NCI-H128 (cell line): ENCODE measurements at regions not wholly inside any gene's neighbourhood (a gene's known extent, or its start where the extent isn't known, plus 50 kb on each side); places are given as distances from the start of the nearest gene placed in this dataset.
"Not testable (repeated sequence)": the region's sequence is repeated elsewhere in the genome, so short reads cannot be mapped to it uniquely, and the experiment has no call there.

Experiments used
- DNase-seq: peaks from one replicate; lab custom pipeline; 2025; ENCODE audit not compliant: unreplicated experiment; lab: John Stamatoyannopoulos, UW

DNA sequence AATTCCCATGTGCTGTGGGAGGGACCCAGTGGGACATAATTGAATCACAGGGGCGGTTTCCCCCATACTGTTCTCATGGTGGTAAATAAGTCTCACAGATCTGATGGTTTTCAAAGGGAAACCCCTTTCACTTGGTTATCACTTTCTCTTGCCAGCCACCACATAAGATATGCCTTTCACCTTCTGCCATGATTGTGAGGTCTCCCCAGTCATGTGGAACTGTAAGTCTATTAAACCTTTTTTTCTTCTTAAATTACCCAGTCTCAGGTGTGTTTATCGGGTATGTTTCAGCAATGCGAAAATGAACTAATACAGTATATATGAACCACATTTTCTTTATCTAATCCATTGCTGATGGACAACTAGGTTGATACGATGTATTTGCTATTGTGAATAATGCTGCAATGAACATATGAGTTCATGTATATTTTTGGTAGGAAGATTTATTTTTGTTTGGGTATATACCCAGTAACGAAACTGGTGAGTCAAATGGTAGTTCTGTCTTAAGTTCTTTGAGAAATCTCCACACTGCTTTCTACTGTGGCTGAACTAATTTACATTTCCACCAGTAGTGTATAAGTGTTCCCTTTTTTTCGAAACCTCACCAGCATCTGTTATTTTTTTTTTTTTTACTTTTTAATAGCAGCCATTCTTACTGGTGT, 70.0 kb upstream of the HGF start:
- no peak for DNase-seq

DNA sequence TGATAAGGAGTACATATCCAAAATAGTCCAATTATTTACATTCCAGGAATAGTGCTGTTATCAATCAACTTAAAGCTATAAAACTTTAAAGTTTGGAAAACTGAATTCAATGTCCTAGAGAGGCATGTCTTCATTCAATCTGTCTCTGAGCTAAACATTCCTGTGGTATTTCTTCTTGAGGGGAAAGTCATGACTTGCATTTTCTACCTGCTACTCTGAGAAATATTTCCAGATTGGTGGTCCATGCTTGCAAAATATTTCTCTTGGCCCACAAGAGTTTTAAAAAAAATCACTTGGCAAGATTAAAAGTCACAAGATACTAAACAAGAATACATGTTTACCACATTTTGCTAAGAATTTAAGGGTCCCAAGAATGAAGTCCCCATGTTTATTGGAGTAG, 63.6 kb upstream of the HGF start:
- no peak for DNase-seq

- DNase-seq = no peak
Measured at GRCh38 chr7:81831883-81832282, 62.0 kb upstream of the HGF start.

- DNase-seq = not testable (repeated sequence)
Measured at GRCh38 chr7:81829511-81829910, 59.7 kb upstream of the HGF start.

- DNase-seq = no peak
Measured at GRCh38 chr7:81822811-81823210, 53.0 kb upstream of the HGF start.

DNA sequence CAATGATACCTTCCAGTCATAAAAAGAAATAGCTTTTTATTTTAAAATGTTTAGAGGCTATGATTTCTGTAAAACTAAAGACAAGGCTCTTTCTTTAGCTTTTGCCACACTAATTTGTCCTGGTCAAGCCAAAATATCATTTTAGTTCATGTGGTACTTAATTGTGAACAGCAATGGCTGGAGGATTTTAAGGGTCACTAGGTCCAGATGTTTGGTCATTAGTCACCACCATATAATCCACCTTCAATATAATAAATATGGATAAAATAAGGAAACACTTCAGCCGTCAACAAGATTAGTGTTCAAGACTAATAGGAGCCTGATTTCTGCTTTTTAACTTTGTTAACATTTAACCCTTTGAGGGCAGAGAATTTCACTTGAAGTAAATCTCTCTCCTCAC, 50.0 kb upstream of the HGF start:
- no peak for DNase-seq
